HCT116 (cell line): ENCODE measurements at regions not wholly inside any gene's neighbourhood (a gene's known extent, or its start where the extent isn't known, plus 50 kb on each side); places are given as distances from the start of the nearest gene placed in this dataset.

Source experiments
- ATAC-seq: fragments of 200-7000 bp; cut with Tn5 transposase; 2 replicates; pipeline ENCODE4 v1.9.1; 2020; ENCODE audit warnings: mild to moderate bottlenecking, moderate library complexity
- BruUV-seq: library from RNA; stranded (reverse); fragments of 400-500 nt; replicated peaks from 2 replicates; lab custom pipeline; 2021; lab: Mats Ljungman, UMichigan
- CTCF ChIA-PET: fragments of 300-600 bp; sonication (Branson Sonifier 250); formaldehyde crosslinking; loops from one replicate; lab custom pipeline; 2021; ENCODE audit warnings: antibody characterized with exemption; lab: Charles Lee
- POLR2A ChIA-PET: fragments of 300-600, 350-600 bp; sonication (Branson Sonifier 250); formaldehyde crosslinking; loops from one replicate; lab custom pipeline; 2021; ENCODE audit warnings: antibody characterized with exemption; lab: Charles Lee
- RAD21 ChIA-PET, 2 experiments: fragments of 300-600 bp; sonication (Branson Sonifier 250); formaldehyde crosslinking; loops; one replicate each; lab custom pipeline; 2023; ENCODE audit warnings: low total read pairs in 2 of 2; ENCODE audit not compliant: uncharacterized antibody in 2 of 2, unreplicated experiment in 2 of 2, low non-redundant PET in 1 of 2; lab: Charles Lee
- DNase-seq: peaks from one replicate; pipeline ENCODE4 v3.0.0-alpha.2; 2010; ENCODE audit warnings: low read depth, low spot score
- H2AFZ ChIP-seq: fragments of 200-600 bp; shearing (Covaris generic), sonication (generic); 2 replicates; pipeline ENCODE4 v1.6.1; 2017; ENCODE audit warnings: low read depth, mixed run types, mixed read lengths, antibody characterized with exemption, low read length; ENCODE audit not compliant: poor library complexity, severe bottlenecking
- H3K27ac ChIP-seq: 2 replicates; pipeline ENCODE4 v1.5.1; 2012; ENCODE audit warnings: low read depth, low read length
- H3K27me3 ChIP-seq: fragments of 200-600 bp; sonication (generic); 2 replicates; pipeline ENCODE4 v1.6.1; 2016; ENCODE audit warnings: mixed run types, low read length, mixed read lengths; ENCODE audit not compliant: insufficient read depth
- H3K36me3 ChIP-seq, 2 experiments: fragments of 200-500 bp in 1 of 2; fragments of 200-600 bp in 1 of 2; sonication (Bioruptor generic) in 1 of 2; sonication (generic) in 1 of 2; 2 replicates each; pipeline versions ENCODE4 v1.5.1 to v1.6.1; 2014 to 2016; ENCODE audit warnings: low read length in 2 of 2, inconsistent platforms in 1 of 2, mixed read lengths in 1 of 2, mixed run types in 1 of 2; ENCODE audit not compliant: insufficient read depth in 2 of 2, control insufficient read depth in 1 of 2
- H3K4me1 ChIP-seq, 2 experiments: fragments of 200-600 bp in 1 of 2; sonication (generic) in 1 of 2; 2 replicates each; pipeline versions ENCODE4 v1.5.1 to v1.6.1; 2012 to 2017; ENCODE audit warnings: low read length in 2 of 2, inconsistent platforms in 1 of 2, mild to moderate bottlenecking in 1 of 2, mixed read lengths in 1 of 2, mixed run types in 1 of 2, moderate library complexity in 1 of 2; ENCODE audit not compliant: insufficient read depth in 2 of 2, control insufficient read depth in 1 of 2
- H3K4me2 ChIP-seq: fragments of 200-600 bp; sonication (generic); 2 replicates; pipeline ENCODE4 v1.6.1; 2017; ENCODE audit warnings: mixed run types, low read length, mixed read lengths
- H3K4me3 ChIP-seq, 2 experiments: fragments of 200-600 bp in 1 of 2; sonication (generic) in 1 of 2; replicated peaks in 1 of 2; 2 replicates each; pipeline ENCODE4 v1.5.1; 2011 to 2016; ENCODE audit warnings: low read length in 2 of 2, control low read depth in 1 of 2, low read depth in 1 of 2, mild to moderate bottlenecking in 1 of 2, mixed read lengths in 1 of 2, mixed run types in 1 of 2
- H3K79me2 ChIP-seq: fragments of 200-600 bp; sonication (generic); 2 replicates; pipeline ENCODE4 v1.6.1; 2017; ENCODE audit warnings: mild to moderate bottlenecking, mixed run types, low read length, moderate library complexity, mixed read lengths; ENCODE audit not compliant: insufficient read depth
- H3K9ac ChIP-seq: fragments of 200-600 bp; sonication (generic); 2 replicates; pipeline ENCODE4 v1.6.1; 2016; ENCODE audit warnings: low read length, mixed read lengths
- H3K9me2 ChIP-seq: fragments of 200-600 bp; sonication (generic), shearing (Covaris generic); 2 replicates; pipeline ENCODE4 v1.6.1; 2017; ENCODE audit warnings: mixed run types, mild to moderate bottlenecking, moderate library complexity; ENCODE audit not compliant: insufficient read depth
- H3K9me3 ChIP-seq, 2 experiments: fragments of 200-500 bp in 1 of 2; fragments of 200-600 bp in 1 of 2; sonication (Bioruptor generic) in 1 of 2; sonication (generic) in 1 of 2; 2 replicates each; pipeline ENCODE4 v1.6.1; 2014 to 2017; ENCODE audit warnings: low read length in 2 of 2, mixed read lengths in 2 of 2, inconsistent platforms in 1 of 2, low read depth in 1 of 2, mild to moderate bottlenecking in 1 of 2, mixed run types in 1 of 2, moderate library complexity in 1 of 2; ENCODE audit not compliant: control insufficient read depth in 1 of 2, insufficient read depth in 1 of 2
- H4K20me1 ChIP-seq: fragments of 200-600 bp; sonication (generic), shearing (Covaris generic); 2 replicates; pipeline ENCODE4 v1.6.1; 2017; ENCODE audit warnings: mixed run types, mild to moderate bottlenecking, moderate library complexity; ENCODE audit not compliant: insufficient read depth
- ELF1 ChIP-seq: IDR thresholded peaks from 2 replicates; pipeline ENCODE4 v1.6.1; 2012; ENCODE audit warnings: low read depth, borderline replicate concordance
- EZH2phosphoT487 ChIP-seq: fragments of 200-600 bp; IDR thresholded peaks from 2 replicates; pipeline ENCODE4 v1.6.1; 2018; ENCODE audit warnings: antibody characterized with exemption, borderline replicate concordance
- JUND ChIP-seq: IDR thresholded peaks from 2 replicates; pipeline ENCODE4 v1.6.1; 2012
- SIN3A ChIP-seq: IDR thresholded peaks from 2 replicates; pipeline ENCODE4 v1.6.1; 2012; ENCODE audit warnings: low read depth
- SP1 ChIP-seq: IDR thresholded peaks from 2 replicates; pipeline ENCODE4 v1.6.1; 2012; ENCODE audit warnings: low read depth
- SRF ChIP-seq: IDR thresholded peaks from 2 replicates; pipeline ENCODE4 v1.6.1; 2012; ENCODE audit warnings: low read depth
- TCF7L2 ChIP-seq: IDR thresholded peaks from 2 replicates; pipeline ENCODE4 v1.7.0; 2011; ENCODE audit warnings: borderline replicate concordance, inconsistent platforms; ENCODE audit not compliant: insufficient read depth, insufficient read length; ENCODE audit errors: extremely low read depth
- ZFX ChIP-seq: fragments of 450-650 bp; IDR thresholded peaks from 2 replicates; pipeline ENCODE4 v1.6.1; 2017
- intact Hi-C: fragments of 100-400 bp; cut with micrococcal nuclease; formaldehyde crosslinking; loops from 2 replicates; pipeline ENCODE4 v1.10.0; 2022
- TF ChIP-seq, protein P1 (sequence below): IDR thresholded peaks from 2 replicates; pipeline ENCODE4 v1.6.1; 2012

DNA sequence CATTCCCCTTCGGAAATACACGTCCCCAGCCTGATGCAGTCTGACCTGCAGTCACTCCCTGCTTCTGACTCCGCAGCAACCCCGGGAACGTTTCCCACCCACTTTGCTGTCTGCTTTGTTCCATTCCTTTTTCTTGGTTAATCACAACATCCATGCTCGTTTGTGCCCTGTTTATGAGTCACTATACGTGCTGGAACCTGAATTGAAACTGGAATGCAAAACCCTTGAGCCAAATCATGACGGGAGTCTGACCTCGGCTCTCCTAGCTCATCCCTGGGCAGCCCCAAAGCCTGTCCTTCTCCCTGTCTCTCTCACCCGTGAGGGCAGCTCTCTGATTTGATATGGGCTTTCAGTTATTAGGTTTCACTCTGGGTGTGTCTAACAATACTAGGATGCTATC lies 57.1 kb upstream of the RNF152 start:
- H3K4me2 ChIP-seq: no peak overlapping the region
- no peak overlapping the region for H3K9ac ChIP-seq
- POLR2A ChIA-PET: no interaction called here
- H4K20me1 ChIP-seq: no peaks in the 10 kb centered on the region
- H3K9me3 ChIP-seq: no peaks in the 10 kb centered on the region
- no peaks in the 10 kb centered on the region for H3K79me2 ChIP-seq
- no peaks in the 10 kb centered on the region for H3K36me3 ChIP-seq
- H3K27me3 ChIP-seq: no peaks in the 10 kb centered on the region
- ATAC-seq: no peak
- no TSS peak for BruUV-seq
- H3K27ac ChIP-seq: no peak overlapping the region
- TF ChIP-seq SP1 (no peak), SRF (no peak), JUND (no peak), TCF7L2 (no peak), SIN3A (no peak), EZH2phosphoT487 (no peak), ZFX (no peak)
- TF ChIP-seq, protein P1, sequence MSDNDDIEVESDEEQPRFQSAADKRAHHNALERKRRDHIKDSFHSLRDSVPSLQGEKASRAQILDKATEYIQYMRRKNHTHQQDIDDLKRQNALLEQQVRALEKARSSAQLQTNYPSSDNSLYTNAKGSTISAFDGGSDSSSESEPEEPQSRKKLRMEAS: no peak
- TF ChIP-seq, all 23 proteins: peak for 0
- H3K9me2 ChIP-seq: no peaks in the 10 kb centered on the region
- intact Hi-C loops: no loop called here
- H2AFZ ChIP-seq: no peak overlapping the region
- no peak for DNase-seq
- RAD21 ChIA-PET: no interaction called here
- CTCF ChIA-PET: no interaction called here
- no peak overlapping the region for H3K4me3 ChIP-seq
- no peaks in the 10 kb centered on the region for H3K4me1 ChIP-seq

DNA sequence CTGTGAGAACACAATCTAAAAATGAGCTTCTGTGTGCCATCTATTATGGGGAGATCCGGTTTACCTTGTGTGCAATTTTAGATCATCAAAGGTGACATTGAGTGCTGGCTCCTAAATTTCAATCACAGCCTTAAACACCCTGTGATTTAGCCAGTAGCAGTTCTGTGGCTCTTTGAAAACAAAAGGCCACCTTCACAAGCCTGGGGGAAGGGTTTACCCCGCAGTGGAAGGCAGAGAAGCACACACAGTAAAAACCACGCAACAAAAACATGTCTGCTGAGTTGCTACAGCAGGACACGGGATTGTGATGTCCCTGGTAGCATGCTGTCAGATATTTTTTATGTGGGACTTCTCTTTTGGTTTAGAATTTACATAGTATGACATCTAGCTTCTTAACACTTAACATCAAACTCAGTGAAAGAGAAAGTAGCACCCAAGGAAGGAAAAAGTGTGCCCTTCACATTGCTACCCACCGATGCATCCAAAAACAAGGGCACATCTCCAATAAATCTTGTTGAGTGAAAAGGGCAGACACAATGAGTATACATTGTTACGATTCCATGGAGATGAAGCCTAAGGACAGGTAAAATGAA lies 56.1 kb upstream of the RNF152 start:
- no peak overlapping the region for H3K4me3 ChIP-seq
- no peak for ATAC-seq
- no peak overlapping the region for H3K27ac ChIP-seq
- POLR2A ChIA-PET: no interaction called here
- no peak overlapping the region for H2AFZ ChIP-seq
- H3K9me2 ChIP-seq: no peaks in the 10 kb centered on the region
- TF ChIP-seq, protein P1: no peak
- TF ChIP-seq ELF1: no peak
- H3K36me3 ChIP-seq: no peaks in the 10 kb centered on the region
- no TSS peak for BruUV-seq
- no peaks in the 10 kb centered on the region for H4K20me1 ChIP-seq
- no peaks in the 10 kb centered on the region for H3K9me3 ChIP-seq
- intact Hi-C loops: no loop called here
- H3K27me3 ChIP-seq: no peaks in the 10 kb centered on the region
- DNase-seq: no peak
- H3K9ac ChIP-seq: no peak overlapping the region
- no peaks in the 10 kb centered on the region for H3K4me1 ChIP-seq
- RAD21 ChIA-PET: no interaction called here
- no peaks in the 10 kb centered on the region for H3K79me2 ChIP-seq
- no peak overlapping the region for H3K4me2 ChIP-seq
- CTCF ChIA-PET: no interaction called here
